Panc1 (cell line): ENCODE measurements at regions not wholly inside any gene's neighbourhood (a gene's known extent, or its start where the extent isn't known, plus 50 kb on each side); places are given as distances from the start of the nearest gene placed in this dataset.

Experiments used
- ATAC-seq: fragments of 200-7000 bp; cut with Tn5 transposase; 2 replicates; pipeline ENCODE4 v1.9.1; 2020; ENCODE audit warnings: mild to moderate bottlenecking, moderate library complexity
- BruUV-seq: library from RNA; stranded (reverse); fragments of 400-500 nt; replicated peaks from 2 replicates; lab custom pipeline; 2021; lab: Mats Ljungman, UMichigan
- CTCF ChIA-PET: fragments of 300-600 bp; sonication (Branson Sonifier 250); formaldehyde crosslinking; loops from one replicate; lab custom pipeline; 2022; ENCODE audit warnings: antibody characterized with exemption; lab: Charles Lee
- POLR2A ChIA-PET: fragments of 300-600 bp; sonication (Branson Sonifier 250); formaldehyde crosslinking; loops from one replicate; lab custom pipeline; 2022; ENCODE audit warnings: antibody characterized with exemption; lab: Charles Lee
- DNase-seq: peaks from one replicate; pipeline ENCODE4 v3.0.0-alpha.2; 2010; ENCODE audit warnings: low read depth, low spot score
- H3K27ac ChIP-seq: 2 replicates; pipeline ENCODE4 v1.5.1; 2011; ENCODE audit warnings: mild to moderate bottlenecking, low read length, inconsistent platforms
- H3K27me3 ChIP-seq: fragments of 200-500 bp; sonication (Bioruptor generic); 2 replicates; pipeline ENCODE4 v1.6.0; 2014; ENCODE audit warnings: low read length, inconsistent platforms; ENCODE audit not compliant: control insufficient read depth, insufficient read depth
- H3K36me3 ChIP-seq: fragments of 200-500 bp; sonication (Bioruptor generic); 2 replicates; pipeline ENCODE4 v1.5.1; 2014; ENCODE audit warnings: inconsistent platforms, mild to moderate bottlenecking, low read length, moderate library complexity; ENCODE audit not compliant: control insufficient read depth, insufficient read depth
- H3K4me1 ChIP-seq: 2 replicates; pipeline ENCODE4 v1.5.1; 2011; ENCODE audit warnings: inconsistent platforms, mild to moderate bottlenecking, low read length, moderate library complexity; ENCODE audit not compliant: control insufficient read depth, insufficient read depth
- H3K4me3 ChIP-seq, 2 experiments: 2 replicates each; pipeline ENCODE4 v1.5.1; 2011 to 2012; ENCODE audit warnings: low read depth in 2 of 2, low read length in 2 of 2, mild to moderate bottlenecking in 2 of 2, inconsistent platforms in 1 of 2, moderate library complexity in 1 of 2
- H3K9me3 ChIP-seq: fragments of 200-500 bp; sonication (Bioruptor generic); 2 replicates; pipeline ENCODE4 v1.5.1; 2014; ENCODE audit warnings: low read depth, mild to moderate bottlenecking, inconsistent platforms, low read length, moderate library complexity; ENCODE audit not compliant: control insufficient read depth, insufficient read depth
- POLR2AphosphoS5 ChIP-seq: IDR thresholded peaks from 2 replicates; pipeline ENCODE4 v1.6.1; 2012; ENCODE audit warnings: mild to moderate bottlenecking, low read depth, low read length, moderate library complexity
- REST ChIP-seq, 2 experiments: IDR thresholded peaks; 2 replicates each; pipeline ENCODE4 v1.6.1; 2011 to 2012; ENCODE audit warnings: low read depth in 2 of 2, control low read depth in 1 of 2, low read length in 1 of 2, mild to moderate bottlenecking in 1 of 2, moderate library complexity in 1 of 2; ENCODE audit not compliant: insufficient read depth in 1 of 2
- SIN3A ChIP-seq: IDR thresholded peaks from 2 replicates; pipeline ENCODE4 v1.6.1; 2012; ENCODE audit warnings: low read depth, mild to moderate bottlenecking, low read length, moderate library complexity, borderline replicate concordance; ENCODE audit not compliant: insufficient read depth
- TCF7L2 ChIP-seq: IDR thresholded peaks from 2 replicates; pipeline ENCODE4 v1.6.1; 2011; ENCODE audit warnings: mild to moderate bottlenecking, low read depth, low read length, inconsistent platforms
- in situ Hi-C: cut with HindIII; loops from 2 replicates; pipeline ENCODE4 v1.10.0; 2016; ENCODE audit warnings: low sequenced_read_pairs, low pct_unique_long_range_greater_than_20kb
- intact Hi-C: fragments of 100-400 bp; cut with micrococcal nuclease; formaldehyde crosslinking; loops from one replicate; pipeline ENCODE4 v1.10.0; 2022; ENCODE audit not compliant: unreplicated experiment
- TF ChIP-seq, protein P1 (sequence below): fragments of 450-650 bp; IDR thresholded peaks from 2 replicates; pipeline ENCODE4 v1.5.1; 2017; ENCODE audit warnings: mild to moderate bottlenecking

DNA sequence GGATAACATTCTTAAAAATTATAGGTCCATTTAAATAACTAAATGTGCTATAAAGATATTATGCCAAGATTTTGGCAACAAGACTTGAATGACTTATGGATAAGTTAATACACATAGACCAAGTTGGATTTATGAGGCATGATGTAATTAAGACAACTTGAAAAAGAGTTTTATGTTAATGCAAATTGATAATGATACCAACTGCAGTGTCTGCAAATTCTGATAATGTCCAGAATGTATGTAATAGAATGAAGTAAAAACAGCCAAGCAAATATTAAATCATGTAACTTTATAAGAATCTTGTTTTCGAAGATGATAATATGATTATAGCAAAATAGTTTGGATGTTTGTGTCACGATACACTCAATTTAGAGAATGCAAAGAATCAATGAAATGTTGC, 868.3 kb downstream of the DNAJB9 start:
- DNase-seq (no peak), ATAC-seq (no peak)
- Histone ChIP-seq H3K27me3 (no peaks in the 10 kb centered on the region), H3K9me3 (no peaks in the 10 kb centered on the region; the same call in 1 of the 2 replicates), H3K27ac (no peak overlapping the region), H3K4me3 (no peak overlapping the region), H3K4me1 (no peaks in the 10 kb centered on the region), H3K36me3 (no peaks in the 10 kb centered on the region)
- in situ Hi-C loops: no loop called here
- TF ChIP-seq, protein P1, sequence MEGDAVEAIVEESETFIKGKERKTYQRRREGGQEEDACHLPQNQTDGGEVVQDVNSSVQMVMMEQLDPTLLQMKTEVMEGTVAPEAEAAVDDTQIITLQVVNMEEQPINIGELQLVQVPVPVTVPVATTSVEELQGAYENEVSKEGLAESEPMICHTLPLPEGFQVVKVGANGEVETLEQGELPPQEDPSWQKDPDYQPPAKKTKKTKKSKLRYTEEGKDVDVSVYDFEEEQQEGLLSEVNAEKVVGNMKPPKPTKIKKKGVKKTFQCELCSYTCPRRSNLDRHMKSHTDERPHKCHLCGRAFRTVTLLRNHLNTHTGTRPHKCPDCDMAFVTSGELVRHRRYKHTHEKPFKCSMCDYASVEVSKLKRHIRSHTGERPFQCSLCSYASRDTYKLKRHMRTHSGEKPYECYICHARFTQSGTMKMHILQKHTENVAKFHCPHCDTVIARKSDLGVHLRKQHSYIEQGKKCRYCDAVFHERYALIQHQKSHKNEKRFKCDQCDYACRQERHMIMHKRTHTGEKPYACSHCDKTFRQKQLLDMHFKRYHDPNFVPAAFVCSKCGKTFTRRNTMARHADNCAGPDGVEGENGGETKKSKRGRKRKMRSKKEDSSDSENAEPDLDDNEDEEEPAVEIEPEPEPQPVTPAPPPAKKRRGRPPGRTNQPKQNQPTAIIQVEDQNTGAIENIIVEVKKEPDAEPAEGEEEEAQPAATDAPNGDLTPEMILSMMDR: no peak
- TF ChIP-seq POLR2AphosphoS5: no peak
- TF ChIP-seq SIN3A: no peak
- no peak for TF ChIP-seq TCF7L2
- no peak for TF ChIP-seq REST (IDR thresholded peaks at IDR 0.05; ENCODE audit: insufficient read depth in 1 of 2, low read depth in 2 of 2, low read length in 1 of 2)
- POLR2A ChIA-PET: no interaction called here
- CTCF ChIA-PET: no interaction called here
- BruUV-seq: no TSS peak
- intact Hi-C loops: no loop called here

GRCh38 chr7:109449760-109450159, 880.1 kb downstream of the DNAJB9 start:
- in situ Hi-C loops (no loop called here), intact Hi-C loops (no loop called here)

More at GRCh38 chr7:109449760-109450159, 880.1 kb downstream of the DNAJB9 start:
- no peaks in the 10 kb centered on the region for H3K36me3 ChIP-seq
- H3K9me3 ChIP-seq: no peaks in the 10 kb centered on the region
- BruUV-seq: no TSS peak
- TF ChIP-seq, protein P1: no peak
- no peaks in the 10 kb centered on the region for H3K4me1 ChIP-seq
- H3K27ac ChIP-seq: no peak overlapping the region
- POLR2A ChIA-PET: no interaction called here
- no peak for DNase-seq
- no peak for ATAC-seq
- CTCF ChIA-PET: no interaction called here
- H3K27me3 ChIP-seq: no peaks in the 10 kb centered on the region
- H3K4me3 ChIP-seq: no peak overlapping the region
